HAP-1 (cell line): ENCODE measurements at regions not wholly inside any gene's neighbourhood (a gene's known extent, or its start where the extent isn't known, plus 50 kb on each side); places are given as distances from the start of the nearest gene placed in this dataset.
"Not testable (repeated sequence)": the region's sequence is repeated elsewhere in the genome, so short reads cannot be mapped to it uniquely, and the experiment has no call there.

Experiments
- DNase-seq, 2 experiments: peaks; one replicate each; pipeline ENCODE4 v3.0.0-alpha.2; 2016 to 2020; ENCODE audit warnings: low spot score in 2 of 2
- H3K27me3 ChIP-seq: fragments of 250-450 bp; sonication (Bioruptor Pico); 2 replicates; pipeline ENCODE4 v1.5.1; 2020; ENCODE audit warnings: low read depth, mild to moderate bottlenecking, moderate library complexity
- H3K36me3 ChIP-seq: fragments of 250-450 bp; sonication (Bioruptor Pico); replicated peaks from 2 replicates; pipeline ENCODE4 v1.5.1; 2020; ENCODE audit warnings: mild to moderate bottlenecking
- H3K4me1 ChIP-seq: fragments of 250-450 bp; sonication (Bioruptor Pico); 2 replicates; pipeline ENCODE4 v1.5.1; 2020; ENCODE audit warnings: mild to moderate bottlenecking
- H3K4me3 ChIP-seq: fragments of 250-450 bp; sonication (Bioruptor Pico); 2 replicates; pipeline ENCODE4 v1.5.1; 2020; ENCODE audit warnings: mild to moderate bottlenecking, moderate library complexity
- H3K9me3 ChIP-seq: fragments of 250-450 bp; sonication (Bioruptor Pico); 2 replicates; pipeline ENCODE4 v1.5.1; 2020; ENCODE audit warnings: mild to moderate bottlenecking, moderate library complexity
- in situ Hi-C: fragments of 300-500 bp; cut with MboI; formaldehyde crosslinking; loops from 3 replicates; pipeline ENCODE4 v1.14.3; 2020; ENCODE audit warnings: low sequenced_read_pairs, inconsistent platforms, mixed read lengths

- DNase-seq, result no peak
- Histone ChIP-seq H3K4me1 (peaks cover 2% of the 10 kb centered on the region), H3K36me3 (no peaks in the 10 kb centered on the region), H3K27me3 (no peaks in the 10 kb centered on the region), H3K4me3 (no peak overlapping the region), H3K9me3 (no peaks in the 10 kb centered on the region)
- in situ Hi-C loops, result no loop called here
Measured at GRCh38 chr4:159029481-159029880, 73.4 kb upstream of the RAPGEF2 start.

- H3K4me1 ChIP-seq, H3K36me3 ChIP-seq, DNase-seq, H3K9me3 ChIP-seq, H3K4me3 ChIP-seq, H3K27me3 ChIP-seq, in situ Hi-C loops: not testable (repeated sequence)
Measured at GRCh38 chr4:159030297-159030696, 72.6 kb upstream of the RAPGEF2 start.

DNA sequence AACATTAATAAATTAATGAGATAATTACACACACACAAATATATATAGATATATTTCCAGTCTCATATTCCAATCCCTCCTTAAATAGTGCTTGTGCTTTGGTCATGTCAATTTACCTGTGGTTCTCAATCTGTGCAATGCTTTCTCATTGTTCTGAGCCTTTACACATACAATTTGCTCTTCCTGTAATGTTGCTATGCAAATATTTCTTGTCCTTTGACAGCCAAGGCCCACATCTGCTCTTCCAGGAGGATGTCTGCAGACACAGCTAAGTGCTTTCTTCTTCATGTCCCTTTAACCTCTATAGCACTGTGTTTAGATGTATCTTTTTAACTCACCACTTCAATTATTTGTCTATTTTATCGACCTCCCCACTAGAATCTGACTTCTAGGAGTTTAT, 67.3 kb upstream of the RAPGEF2 start:
- no peaks in the 10 kb centered on the region for H3K36me3 ChIP-seq
- no peaks in the 10 kb centered on the region for H3K9me3 ChIP-seq
- in situ Hi-C loops, result no loop called here
- no peak overlapping the region for H3K4me3 ChIP-seq
- no peak for DNase-seq
- H3K27me3 ChIP-seq, result no peaks in the 10 kb centered on the region
- H3K4me1 ChIP-seq, result peaks cover 7% of the 10 kb centered on the region

DNA sequence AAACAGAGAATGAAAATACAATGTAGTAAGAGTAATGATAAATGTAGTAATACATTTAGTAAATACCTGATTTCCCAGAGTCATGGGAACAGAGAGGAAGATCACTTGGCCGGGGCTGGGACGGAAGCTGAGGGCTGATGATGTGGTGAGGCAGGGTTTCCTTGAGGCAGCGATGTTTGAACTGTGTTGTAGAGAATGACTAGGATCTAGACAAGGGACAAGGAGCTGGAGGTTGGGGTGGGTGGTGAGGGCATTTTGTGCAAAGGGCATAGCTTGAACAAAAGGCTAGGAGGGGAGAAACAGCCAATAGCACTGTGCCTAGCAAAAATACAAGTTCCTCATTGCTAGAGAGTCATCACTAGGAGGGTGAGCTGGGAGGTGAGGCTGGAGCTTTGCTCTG, 64.3 kb upstream of the RAPGEF2 start:
- DNase-seq, result no peak
- Histone ChIP-seq H3K4me1 (peaks cover 7% of the 10 kb centered on the region), H3K36me3 (no peaks in the 10 kb centered on the region), H3K27me3 (peaks cover 5% of the 10 kb centered on the region; the same call in 1 of the 2 replicates), H3K9me3 (no peaks in the 10 kb centered on the region), H3K4me3 (no peak overlapping the region)
- in situ Hi-C loops, result no loop called here

DNA sequence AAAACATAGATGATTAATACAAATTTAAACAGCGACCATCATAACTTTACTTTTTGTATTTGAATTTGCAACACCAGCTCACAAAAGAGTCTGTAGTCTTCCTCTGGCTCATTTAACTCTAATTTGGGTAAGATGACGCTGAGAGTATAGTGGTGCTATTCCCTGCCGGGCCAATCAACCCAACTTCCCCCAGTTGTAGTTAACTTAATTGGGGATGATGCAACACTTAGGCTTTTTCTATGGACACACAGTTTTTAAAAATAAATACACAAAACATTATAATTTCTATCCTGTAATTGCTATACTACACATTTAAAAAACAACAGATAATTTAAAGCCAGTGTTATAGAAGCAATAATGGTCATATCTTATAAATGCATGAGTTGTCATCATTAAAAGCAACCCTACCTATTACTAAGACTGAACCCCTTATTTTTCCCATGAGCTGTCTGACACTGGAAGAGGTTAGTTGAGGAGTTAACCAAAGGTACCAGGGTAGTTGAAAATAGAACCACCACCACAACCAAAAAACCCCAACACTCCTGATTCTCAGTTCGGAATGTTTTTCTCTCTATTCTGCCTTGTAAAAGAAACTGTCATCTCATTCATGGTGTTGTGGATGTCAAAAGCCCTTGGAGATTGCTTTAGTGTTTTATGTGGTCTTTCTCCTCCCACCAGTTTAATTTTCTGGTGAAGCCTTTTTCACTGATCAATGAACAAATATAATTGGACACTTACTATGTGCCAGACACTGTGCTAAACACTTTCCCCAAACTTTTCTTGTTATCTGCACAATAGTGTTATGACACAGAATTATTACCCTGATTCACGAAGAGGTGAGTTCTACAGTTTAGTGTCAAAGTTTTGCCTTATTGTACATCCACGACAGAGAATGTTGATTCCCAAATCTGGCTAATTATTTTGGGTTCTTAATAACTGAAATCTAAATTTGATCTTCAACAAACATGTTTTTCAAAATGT, 61.5 kb upstream of the RAPGEF2 start:
- Histone ChIP-seq H3K4me1 (peaks cover 7% of the 10 kb centered on the region), H3K4me3 (no peak overlapping the region), H3K36me3 (no peaks in the 10 kb centered on the region), H3K9me3 (no peaks in the 10 kb centered on the region), H3K27me3 (peaks cover 5% of the 10 kb centered on the region; the same call in 1 of the 2 replicates)
- in situ Hi-C loops, result no loop called here
- no peak for DNase-seq

DNA sequence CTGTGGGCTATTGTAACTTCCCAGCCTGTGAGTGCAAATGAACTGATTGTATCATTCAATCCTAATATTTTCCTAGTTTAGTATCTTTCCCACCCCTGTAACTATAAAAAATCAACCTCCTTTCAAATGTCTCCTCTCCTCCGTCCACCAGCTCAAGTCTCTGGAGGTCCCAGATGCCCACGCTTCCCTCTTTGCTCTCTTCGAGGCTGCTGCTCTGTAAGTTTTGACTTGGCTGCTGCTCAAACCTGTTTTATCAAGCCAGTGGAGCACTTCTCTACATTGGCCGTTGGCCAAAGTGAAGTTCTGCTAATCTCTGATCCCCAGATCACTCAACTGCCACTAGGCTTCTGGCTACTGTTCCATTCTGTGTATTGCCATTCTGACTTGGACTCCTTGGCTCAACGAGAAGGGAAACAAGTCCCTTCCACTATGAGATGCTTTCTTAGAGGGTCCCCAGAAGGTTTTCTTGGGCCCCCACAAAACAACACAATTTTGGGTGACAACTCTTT, 60.7 kb upstream of the RAPGEF2 start:
- in situ Hi-C loops, result no loop called here
- no peak for DNase-seq

GRCh38 chr4:159042868-159043267, 60.0 kb upstream of the RAPGEF2 start:
- in situ Hi-C loops, result no loop called here
- H3K27me3 ChIP-seq, result peaks cover 5% of the 10 kb centered on the region; the same call in 1 of the 2 replicates
- DNase-seq, result no peak

More for the DNA sequence above, 60.7 kb upstream of the RAPGEF2 start:
- H3K4me1 ChIP-seq, result peaks cover 7% of the 10 kb centered on the region
- H3K9me3 ChIP-seq, result no peaks in the 10 kb centered on the region
- H3K27me3 ChIP-seq, result peaks cover 5% of the 10 kb centered on the region; the same call in 1 of the 2 replicates
- H3K4me3 ChIP-seq, result no peak overlapping the region
- H3K36me3 ChIP-seq, result no peaks in the 10 kb centered on the region

DNA sequence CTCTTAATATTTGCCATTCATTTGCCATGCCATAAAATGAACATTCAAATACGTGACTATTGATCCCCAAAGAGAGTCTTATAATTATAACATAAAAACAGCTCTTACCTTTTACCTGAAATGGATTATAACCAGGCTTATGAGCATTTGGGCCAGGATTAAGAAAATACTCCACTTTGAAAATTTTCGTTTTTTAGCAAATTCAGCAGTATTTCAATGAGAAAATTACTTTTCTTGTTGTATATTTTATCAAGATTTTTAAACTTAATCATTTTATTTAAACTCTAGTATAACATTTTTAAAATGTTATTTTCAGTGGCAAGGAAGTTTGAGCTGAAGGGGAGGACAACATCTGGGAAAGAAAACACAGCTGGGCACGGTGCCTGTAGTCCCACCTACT, 59.0 kb upstream of the RAPGEF2 start:
- peaks cover 5% of the 10 kb centered on the region; the same call in 1 of the 2 replicates for H3K27me3 ChIP-seq
- H3K4me1 ChIP-seq, result peaks cover 12% of the 10 kb centered on the region
- no peaks in the 10 kb centered on the region for H3K9me3 ChIP-seq
- no peaks in the 10 kb centered on the region for H3K36me3 ChIP-seq
- in situ Hi-C loops, result no loop called here
- no peak overlapping the region for H3K4me3 ChIP-seq
- no peak for DNase-seq

More at GRCh38 chr4:159042868-159043267, 60.0 kb upstream of the RAPGEF2 start:
- peaks cover 10% of the 10 kb centered on the region for H3K4me1 ChIP-seq
- H3K9me3 ChIP-seq, result no peaks in the 10 kb centered on the region
- no peak overlapping the region for H3K4me3 ChIP-seq
- H3K36me3 ChIP-seq, result no peaks in the 10 kb centered on the region

DNA sequence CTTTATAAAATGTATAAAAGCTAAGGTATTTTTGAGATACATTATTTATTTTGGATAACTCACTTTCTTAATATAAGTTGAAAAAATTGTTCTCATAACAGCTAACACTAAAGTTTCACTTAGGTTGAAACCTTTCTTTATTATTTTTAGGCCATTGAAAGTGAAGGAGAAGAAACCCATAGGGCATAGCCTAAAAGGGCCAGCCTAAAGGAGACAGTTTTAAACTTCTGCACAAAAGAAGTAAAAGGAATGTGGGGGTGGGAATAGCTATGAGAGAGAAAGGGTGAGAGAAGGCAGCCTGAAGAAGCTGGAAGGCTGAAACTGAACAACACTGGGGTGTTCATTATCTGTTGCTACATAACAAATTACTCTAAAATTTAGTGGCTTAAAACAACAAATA, 57.6 kb upstream of the RAPGEF2 start:
- H3K36me3 ChIP-seq, result no peaks in the 10 kb centered on the region
- no peak overlapping the region for H3K4me3 ChIP-seq
- DNase-seq, result no peak
- H3K27me3 ChIP-seq, result peaks cover 5% of the 10 kb centered on the region; the same call in 1 of the 2 replicates
- peaks cover 5% of the 10 kb centered on the region for H3K4me1 ChIP-seq
- H3K9me3 ChIP-seq, result no peaks in the 10 kb centered on the region
- in situ Hi-C loops, result no loop called here

DNA sequence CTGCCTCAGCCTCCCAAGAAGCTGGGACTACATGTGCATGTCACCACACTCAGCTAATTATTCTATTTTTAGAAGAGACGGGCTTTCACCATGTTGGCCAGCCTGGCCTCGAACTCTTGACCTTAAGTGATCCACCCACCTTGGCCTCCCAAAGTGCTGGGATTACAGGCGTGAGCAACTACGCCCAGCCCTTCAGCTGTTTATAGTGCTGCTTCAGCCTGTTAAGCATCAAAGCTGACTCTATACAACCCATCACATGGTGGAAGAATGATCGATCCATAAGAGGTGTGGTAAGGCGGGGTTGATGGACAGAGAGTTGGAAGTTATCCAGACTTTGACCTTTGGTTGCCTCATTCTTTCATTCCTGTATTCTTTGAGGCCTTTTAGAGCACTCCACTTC, 56.2 kb upstream of the RAPGEF2 start:
- H3K4me1 ChIP-seq, result peaks cover 9% of the 10 kb centered on the region
- no peaks in the 10 kb centered on the region for H3K9me3 ChIP-seq
- H3K27me3 ChIP-seq, result peaks cover 5% of the 10 kb centered on the region; the same call in 1 of the 2 replicates
- H3K36me3 ChIP-seq, result no peaks in the 10 kb centered on the region
- H3K4me3 ChIP-seq, result no peak overlapping the region
- in situ Hi-C loops, result no loop called here
- DNase-seq, result no peak

GRCh38 chr4:159047478-159048165, 55.3 kb upstream of the RAPGEF2 start:
- in situ Hi-C loops, result no loop called here
- Histone ChIP-seq H3K4me3 (peak overlapping the region; percentile 16; the same call in 1 of the 2 replicates), H3K27me3 (no peaks in the 10 kb centered on the region), H3K36me3 (no peaks in the 10 kb centered on the region), H3K4me1 (peaks cover 9% of the 10 kb centered on the region), H3K9me3 (no peaks in the 10 kb centered on the region)
- no peak for DNase-seq

- H3K4me3 ChIP-seq, result peak overlapping the region; percentile 16
- peak; percentile 76 to 77 for DNase-seq
- in situ Hi-C loops, result no loop called here
Measured at GRCh38 chr4:159048166-159048886, 54.6 kb upstream of the RAPGEF2 start.

DNA sequence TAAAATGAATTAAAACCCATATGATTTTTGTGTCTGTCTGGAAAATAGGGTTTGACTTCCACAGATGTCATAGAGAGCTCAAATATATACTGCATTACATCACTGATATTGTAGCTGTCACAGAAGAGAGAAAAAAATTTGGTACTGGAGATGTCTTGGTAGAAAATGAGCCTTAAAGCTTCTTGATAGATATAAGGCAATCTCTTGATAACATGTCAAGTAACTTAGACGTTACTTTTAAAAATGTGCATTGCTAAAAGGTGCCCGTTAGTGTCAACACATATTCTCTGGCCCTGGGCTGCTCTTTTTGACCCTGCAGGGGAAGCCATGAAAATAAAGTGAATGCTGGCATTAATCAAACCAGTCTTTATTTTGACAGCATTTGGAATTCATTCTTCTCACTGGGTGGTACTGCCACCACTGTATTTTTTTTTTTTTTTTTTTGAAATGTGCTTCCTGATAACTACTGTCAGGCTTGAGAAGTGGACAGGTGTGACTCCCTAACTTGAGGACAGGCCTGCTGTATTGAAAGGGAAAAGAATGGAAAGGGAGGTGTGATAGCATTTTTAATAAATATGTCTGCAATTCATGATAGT, 53.0 kb upstream of the RAPGEF2 start:
- DNase-seq, result no peak
- in situ Hi-C loops, result no loop called here
- peaks cover 9% of the 10 kb centered on the region for H3K4me1 ChIP-seq
- no peak overlapping the region for H3K4me3 ChIP-seq
- H3K36me3 ChIP-seq, result no peaks in the 10 kb centered on the region
- H3K27me3 ChIP-seq, result no peaks in the 10 kb centered on the region
- no peaks in the 10 kb centered on the region for H3K9me3 ChIP-seq

More at GRCh38 chr4:159048166-159048886, 54.6 kb upstream of the RAPGEF2 start:
- Histone ChIP-seq H3K9me3 (no peaks in the 10 kb centered on the region), H3K4me1 (peaks cover 9% of the 10 kb centered on the region), H3K36me3 (no peaks in the 10 kb centered on the region), H3K27me3 (no peaks in the 10 kb centered on the region)
